ENCODE measurements at regions not wholly inside any gene's neighbourhood (a gene's known extent, or its start where the extent isn't known, plus 50 kb on each side); places are given as distances from the start of the nearest gene placed in this dataset.
"Not testable (repeated sequence)": the region's sequence is repeated elsewhere in the genome, so short reads cannot be mapped to it uniquely, and the experiment has no call there.

DNA sequence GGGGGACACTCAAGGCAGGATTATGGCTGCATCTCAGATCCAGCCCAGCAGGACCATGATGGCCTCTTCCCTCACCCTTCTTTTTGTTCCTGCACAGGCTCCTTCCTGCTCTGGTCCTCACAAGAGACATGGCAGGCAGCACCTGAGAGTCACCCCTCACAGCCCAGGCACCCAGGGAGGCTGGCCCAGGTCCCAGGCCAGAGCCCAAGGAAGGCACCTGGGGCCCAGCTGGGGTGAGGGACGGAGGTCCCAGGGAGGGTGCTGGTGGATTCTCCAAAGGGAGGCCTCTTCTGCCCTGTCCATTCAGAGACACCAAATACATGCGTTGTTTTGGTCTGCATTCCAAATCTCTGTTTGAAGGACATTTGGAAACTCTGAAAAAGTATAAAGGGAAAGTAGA lies 285.4 kb upstream of the HS6ST1 start:
- DNase-seq (ENCODE audit: low read depth in 4 of 4, low spot score in 3 of 4), result no peak

DNA sequence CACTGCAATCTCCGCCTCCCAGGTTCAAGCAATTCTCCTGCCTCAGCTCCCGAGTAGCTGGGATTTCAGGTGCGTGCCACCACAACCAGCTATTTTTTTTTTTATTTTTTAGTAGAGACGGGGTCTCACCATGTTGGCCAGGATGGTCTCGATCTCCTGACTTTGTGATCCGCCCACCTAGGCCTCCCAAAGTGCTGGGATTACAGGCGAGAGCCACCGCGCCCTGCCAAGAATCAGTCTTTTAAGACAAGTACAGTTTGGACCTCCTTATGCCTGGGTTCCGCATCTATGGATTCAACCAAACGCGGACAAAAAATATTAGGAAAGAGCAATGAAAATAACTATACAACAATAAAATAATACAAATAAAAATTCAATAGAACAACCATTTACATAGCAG lies 285.9 kb upstream of the HS6ST1 start:
- DNase-seq (ENCODE audit: low read depth in 4 of 4, low spot score in 3 of 4), result not testable (repeated sequence)

DNA sequence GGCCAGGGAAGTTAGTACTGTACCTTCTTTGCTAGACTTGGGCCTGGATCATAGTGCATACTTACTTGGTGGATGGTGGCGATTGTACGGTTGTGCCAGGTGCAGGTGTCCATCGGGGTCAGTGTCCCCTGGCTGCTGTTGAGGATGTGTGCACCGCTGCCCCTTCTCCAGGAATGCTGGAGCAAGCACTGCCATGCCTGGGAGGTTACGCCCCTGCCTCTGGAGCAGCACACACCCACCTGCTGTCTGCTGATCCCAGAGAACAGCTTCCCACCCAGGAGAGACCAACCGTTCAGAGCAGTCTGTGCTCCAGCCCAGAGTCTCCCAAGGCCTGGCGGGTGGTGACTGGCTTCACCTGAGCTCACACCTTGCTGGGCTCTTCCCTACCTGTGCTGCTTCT lies 286.8 kb upstream of the HS6ST1 start:
- no peak for DNase-seq (ENCODE audit: low read depth in 4 of 4, low spot score in 3 of 4)

DNA sequence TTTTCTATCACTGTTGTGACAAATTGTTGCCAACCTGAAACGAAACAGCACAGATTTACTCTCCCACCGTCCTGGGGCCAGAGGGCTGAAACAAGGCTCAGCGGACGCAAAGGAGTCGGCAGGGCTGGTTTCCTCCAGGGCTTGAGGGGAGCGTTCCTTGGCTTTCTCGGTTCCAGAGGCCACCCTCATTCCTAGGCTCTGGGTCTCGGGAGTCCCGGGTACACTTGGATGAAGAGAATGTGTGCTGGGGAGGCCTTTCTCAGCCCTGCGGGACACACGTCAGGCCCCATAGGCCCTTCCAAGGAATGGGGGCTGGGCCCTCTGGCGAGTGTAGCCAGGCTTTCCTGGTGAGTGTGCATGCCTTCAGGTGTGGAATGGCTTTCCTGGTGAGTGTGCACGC lies 287.3 kb upstream of the HS6ST1 start:
- no peak for DNase-seq (ENCODE audit: low read depth in 4 of 4, low spot score in 3 of 4)

DNA sequence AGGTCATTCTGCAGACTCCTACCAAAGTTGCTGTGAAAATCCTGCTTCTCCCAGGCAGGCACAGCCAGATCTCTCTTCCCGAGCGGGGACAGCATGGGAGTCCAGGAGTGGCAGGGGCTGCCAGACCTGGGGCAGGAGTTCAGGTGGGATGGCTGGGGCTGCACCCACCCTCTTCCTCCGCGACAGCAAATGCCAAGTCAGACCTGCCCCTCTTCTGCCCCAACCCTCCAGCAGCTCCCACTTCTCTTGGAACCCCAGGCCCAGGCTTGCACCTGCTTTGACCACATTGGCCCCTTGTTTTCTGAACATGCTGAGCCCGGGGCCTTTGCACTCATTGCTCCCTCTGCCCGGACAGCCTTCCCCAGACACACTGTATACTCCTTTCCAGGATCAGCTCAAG lies 288.2 kb upstream of the HS6ST1 start:
- no peak for DNase-seq (ENCODE audit: low read depth in 4 of 4, low spot score in 3 of 4)

DNA sequence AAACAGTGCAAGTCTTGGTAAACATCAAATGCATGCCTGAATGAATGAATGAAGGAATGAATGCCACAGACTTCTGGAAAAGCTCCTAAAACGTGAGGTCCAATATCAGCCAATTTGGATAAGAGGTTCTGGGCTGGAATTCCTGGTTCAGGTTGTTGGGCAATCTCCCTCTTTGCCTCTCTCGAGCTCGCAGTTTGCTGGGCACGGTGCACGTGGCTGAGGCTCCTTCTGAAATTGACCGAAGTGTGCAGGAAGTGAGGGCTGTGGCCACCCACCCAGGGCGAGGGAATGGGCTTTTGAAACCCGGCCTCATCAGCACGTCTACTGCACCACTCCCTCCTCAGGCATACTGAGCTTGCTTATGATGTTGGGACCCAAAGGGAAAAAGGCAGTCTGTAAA lies 288.8 kb upstream of the HS6ST1 start:
- DNase-seq (ENCODE audit: low read depth in 4 of 4, low spot score in 3 of 4), result no peak

DNA sequence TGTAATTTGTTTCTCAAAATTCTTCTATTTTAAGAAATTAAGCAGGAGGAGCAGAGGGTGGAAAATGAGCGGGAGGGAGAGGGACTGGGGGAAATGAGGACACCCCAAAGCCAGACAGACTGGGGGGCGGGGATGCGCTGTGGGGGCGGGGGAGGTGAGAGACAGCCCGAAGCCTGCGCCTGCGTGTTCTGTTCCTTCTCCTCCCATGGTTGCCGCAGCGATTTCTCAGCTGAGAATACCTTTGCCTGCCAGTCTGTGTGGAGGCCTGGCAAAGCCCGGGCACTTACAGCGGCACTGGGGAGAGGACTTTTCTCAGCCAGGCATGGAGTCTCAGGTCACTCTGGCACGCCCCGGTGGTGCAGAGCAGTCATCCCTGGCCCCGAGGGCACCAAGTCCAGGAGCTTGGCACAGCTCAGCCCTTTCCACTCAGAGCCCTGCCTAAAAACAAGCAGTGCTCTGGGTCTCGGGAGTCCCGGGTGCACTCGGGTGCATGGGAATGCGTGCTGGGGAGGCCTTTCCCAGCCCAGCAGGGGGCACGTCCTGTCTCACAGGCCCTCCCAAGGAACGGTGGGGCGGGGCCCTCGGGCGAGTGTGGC lies 289.3 kb upstream of the HS6ST1 start:
- DNase-seq (ENCODE audit: low read depth in 4 of 4, low spot score in 3 of 4), result no peak

DNA sequence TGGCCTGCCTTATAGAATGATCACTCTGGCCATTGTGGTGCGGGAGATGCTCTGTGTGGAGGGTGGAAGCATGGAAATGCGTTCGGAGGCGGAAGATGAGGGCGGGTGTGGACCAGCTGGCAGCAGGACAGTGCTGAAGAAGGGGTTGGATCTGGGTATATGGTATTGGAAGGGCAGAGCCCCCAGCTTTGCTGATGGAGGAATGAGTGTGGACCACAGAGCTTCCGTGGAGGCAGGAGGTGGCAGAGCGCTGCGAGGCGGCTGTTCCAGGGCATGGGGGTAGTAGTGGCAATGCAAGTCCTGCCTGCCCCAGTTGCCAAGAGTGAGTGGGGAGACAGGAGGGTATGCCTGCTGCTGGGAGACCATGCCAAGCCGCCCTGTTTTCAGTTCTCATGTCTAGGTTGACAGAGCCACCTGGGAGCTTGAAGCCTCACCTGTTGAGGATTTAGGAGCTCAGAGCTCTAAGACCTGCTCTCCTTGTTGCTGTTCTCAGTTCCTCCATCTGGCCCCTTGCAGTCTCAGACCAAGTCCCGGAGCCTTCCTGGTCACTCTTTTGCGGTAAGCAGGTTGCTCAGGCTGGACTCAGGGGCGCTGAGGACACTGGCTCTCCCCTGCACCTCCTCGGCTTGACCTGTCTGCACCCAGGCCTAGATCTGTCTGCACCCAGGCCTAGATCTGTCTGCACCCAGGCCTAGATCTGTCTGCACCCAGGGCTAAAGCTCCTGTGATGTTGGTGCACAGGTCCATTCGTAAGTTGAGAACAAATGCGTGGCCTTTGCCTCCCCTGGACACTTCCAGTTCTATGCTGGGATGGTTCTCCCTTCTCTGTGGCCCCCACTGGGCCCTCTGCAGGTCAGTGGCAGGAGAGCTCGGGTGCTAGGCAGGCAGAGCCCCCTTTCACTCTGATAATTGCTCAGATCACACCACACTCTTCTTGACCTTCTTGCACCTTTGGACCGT lies 290.5 kb upstream of the HS6ST1 start:
- no peak for DNase-seq (ENCODE audit: low read depth in 4 of 4, low spot score in 3 of 4)

DNA sequence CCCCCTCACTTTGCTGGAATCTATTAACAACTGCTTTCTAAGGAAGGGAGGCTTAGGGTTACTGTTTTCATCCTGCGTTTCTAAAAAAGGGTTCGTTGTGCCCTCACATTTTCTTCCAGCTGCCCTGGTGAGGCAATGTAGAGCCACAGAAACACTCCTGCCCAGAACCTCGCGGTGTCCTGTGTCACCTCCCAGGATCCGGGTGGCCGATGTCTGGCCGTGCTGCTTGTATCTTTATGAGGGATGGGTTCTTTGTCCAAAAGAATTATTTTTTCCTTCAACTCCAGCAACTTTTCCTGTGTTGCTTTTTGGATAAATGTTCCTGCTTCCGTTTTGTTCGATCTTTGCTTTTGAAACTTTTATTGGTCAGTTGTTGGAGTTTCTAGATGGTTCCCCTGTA lies 291.8 kb upstream of the HS6ST1 start:
- no peak for DNase-seq (ENCODE audit: low read depth in 4 of 4, low spot score in 3 of 4)

DNA sequence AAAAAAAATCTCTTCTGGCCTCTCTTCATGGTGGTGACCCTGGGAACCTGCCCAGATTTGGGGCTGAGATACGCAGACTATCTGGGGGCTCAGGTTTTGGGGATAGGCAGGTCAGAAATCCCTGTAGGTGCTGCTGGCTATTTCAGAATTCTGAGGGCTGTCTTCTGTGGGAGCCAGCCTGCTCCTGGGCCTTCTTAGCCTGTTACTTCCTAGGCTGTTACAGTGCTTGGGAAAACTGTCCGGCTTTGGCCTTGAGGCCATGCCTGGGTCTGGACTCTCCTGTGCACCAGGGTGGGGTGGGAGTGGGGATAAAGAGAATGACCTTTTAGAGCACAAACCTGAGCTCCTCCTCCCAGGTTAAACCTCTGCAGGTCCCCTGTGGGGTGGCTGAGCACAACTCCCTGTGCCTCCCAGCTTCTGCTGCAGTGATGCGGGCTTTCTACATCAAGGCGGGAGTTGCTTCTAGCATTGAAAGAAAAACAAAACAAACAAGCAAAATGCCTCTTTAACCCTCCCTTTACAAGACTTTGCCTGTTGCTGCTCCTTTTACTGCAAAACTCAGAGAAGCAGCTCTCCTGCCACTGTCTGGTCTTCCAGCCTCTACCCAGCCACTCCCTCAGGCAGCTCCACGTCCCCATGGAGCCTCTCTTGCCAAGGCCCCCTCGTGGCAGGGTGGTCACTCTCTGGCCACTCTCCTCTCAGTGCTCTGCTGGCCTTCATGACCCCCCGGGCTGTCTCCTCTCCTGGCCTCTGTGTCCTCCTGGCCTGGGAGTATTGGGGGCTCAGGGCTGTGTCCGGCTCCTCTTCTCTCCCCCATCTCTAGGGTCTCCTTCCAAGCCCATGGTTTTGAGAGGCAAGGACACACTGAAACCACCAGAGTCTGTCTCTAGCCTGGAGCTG lies 293.0 kb upstream of the HS6ST1 start:
- DNase-seq (ENCODE audit: low read depth in 4 of 4, low spot score in 3 of 4), result no peak

DNA sequence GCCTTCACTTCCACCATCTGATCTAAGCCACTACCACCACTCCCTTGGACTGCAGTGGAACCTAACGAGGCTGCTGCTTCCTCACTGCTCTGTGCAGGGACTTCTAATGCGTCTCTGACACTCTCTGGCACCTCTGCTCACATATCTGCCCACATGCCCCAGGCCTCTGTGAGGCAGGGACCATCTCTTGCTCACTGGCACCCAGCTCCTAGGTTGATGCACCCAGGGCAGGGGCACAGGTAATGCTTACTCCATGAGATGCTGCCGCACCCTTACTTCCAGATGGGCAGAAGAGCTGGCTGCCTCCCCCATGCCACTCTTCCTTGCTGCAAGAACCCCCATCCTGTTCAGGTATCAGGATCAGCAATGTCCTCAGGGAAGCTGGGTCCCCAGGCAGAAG lies 294.0 kb upstream of the HS6ST1 start:
- no peak for DNase-seq (ENCODE audit: low read depth in 4 of 4, low spot score in 3 of 4)

DNA sequence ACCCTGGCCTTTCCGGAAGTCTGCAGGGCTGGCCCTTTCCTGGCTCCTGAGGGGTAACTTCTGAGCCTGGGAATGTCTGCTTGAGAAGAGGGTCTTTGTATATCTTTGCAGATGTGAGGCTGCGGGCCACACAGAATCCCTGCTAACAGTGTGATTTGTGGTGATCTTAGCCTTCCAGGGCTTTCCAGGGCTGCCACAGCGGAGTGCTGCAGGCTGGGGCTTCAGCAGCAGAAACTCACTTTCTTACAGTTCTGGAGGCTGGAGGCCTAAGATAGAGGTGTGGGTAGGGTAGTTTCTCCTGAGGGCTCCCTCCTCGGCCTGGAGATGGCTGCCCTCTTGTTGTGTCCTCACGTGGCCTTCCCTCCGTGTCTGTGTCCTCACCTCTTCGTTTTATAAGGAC lies 294.7 kb upstream of the HS6ST1 start:
- DNase-seq (ENCODE audit: low read depth in 4 of 4, low spot score in 3 of 4), result no peak

DNA sequence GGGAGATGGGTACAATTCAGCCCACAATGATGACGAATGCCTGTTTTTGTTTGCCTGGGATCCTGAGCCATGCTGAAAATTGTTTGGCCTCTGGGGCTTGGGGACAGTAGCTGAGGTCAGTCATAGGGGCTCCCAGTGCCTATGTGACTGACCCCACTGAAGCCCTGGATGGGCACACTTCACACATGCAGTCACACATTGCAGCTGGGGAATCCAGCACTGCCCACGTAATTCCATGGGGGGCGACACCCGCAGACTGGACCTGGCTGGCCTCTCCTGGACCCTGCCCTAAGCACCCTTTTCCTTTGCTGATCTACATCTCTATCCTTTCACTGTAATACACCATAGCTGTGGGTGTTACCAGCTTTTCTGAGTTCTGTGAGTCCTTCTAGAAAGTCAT lies 295.2 kb upstream of the HS6ST1 start:
- DNase-seq (ENCODE audit: low read depth in 4 of 4, low spot score in 3 of 4), result no peak

DNA sequence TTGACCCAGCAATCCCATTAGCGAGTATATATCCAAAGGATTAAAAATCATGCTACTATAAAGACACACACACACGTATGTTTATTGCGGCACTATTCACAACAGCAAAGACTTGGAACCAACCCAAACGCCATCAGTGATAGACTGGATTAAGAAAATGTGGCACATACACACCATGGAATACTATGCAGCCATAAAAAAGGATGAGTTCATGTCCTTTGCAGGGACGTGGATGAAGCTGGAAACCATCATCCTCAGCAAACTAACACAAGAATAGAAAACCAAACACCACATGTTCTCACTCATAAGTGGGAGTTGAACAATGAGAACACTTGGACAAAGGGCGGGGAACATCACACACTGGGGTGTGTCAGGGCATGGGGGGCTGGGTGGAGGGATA lies 296.2 kb upstream of the HS6ST1 start:
- not testable (repeated sequence) for DNase-seq (ENCODE audit: low read depth in 4 of 4, low spot score in 3 of 4)

DNA sequence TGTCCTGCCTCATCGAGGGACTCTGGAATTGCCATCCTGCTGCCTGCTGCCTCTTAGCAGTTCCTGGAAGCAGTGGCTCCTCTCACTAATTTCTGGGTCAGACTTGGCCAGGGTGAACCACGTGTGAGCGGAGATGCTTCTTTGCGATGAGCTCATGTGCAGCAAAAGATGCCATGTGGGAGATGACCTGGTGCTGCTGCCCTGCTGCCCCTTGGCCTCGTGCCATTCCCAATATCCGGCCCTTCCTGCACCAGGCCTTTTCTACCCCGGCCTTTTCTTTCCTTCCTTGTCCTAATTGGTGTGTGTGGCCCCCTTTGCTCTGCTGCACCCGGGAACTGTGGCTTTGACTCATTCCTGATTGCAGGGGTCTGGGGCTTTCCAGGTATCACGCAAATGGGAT lies 296.9 kb upstream of the HS6ST1 start:
- no peak for DNase-seq (ENCODE audit: low read depth in 4 of 4, low spot score in 3 of 4)

DNA sequence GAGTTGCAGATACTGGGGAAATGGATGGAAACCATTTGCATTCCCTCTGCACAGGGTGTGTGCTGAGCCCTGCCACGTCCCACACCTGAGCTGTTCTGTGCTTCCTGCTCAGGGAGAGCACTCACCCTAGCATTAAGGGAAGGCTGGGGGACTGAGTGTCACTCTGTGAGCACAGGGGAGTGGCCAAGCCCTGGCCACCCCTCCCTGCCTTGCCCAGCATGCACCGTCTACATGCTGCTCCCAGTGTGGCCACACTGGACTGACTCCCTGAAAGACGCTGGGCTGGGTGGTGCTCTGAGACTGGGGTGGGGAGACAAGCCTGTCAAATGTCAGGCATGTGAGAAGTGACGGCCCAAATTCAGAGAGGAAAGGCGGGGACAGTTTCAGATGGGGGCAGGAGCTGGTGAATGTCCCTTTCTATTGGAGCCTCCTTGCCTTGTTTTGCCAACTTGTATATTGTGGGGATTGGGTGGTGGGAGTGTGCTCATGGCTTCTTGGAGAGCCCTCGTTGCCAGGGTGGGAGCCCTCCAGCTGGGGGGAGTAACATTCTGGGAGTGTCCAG lies 298.4 kb upstream of the HS6ST1 start:
- DNase-seq (ENCODE audit: low read depth in 4 of 4, low spot score in 3 of 4), result no peak

DNA sequence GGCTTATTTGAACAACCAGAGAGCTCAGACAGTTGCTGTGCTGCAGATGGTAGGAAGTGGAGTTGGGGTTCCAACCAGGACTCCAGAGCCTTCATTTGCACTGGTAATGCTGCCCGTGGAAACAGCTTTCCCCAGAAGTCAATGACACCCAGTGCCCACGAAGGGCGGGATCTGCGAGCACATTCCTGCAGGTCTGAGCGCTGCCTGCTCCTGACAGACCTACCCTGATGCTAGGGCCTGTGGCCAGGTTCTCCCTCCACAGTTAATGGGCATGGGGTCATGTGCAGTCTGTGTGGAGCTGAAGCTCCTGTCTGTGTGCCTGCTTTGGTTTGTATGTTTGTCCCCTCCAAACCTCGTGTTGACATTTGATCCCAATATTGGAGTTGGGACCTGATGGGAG lies 299.0 kb upstream of the HS6ST1 start:
- DNase-seq (ENCODE audit: low read depth in 4 of 4, low spot score in 3 of 4), result no peak

DNA sequence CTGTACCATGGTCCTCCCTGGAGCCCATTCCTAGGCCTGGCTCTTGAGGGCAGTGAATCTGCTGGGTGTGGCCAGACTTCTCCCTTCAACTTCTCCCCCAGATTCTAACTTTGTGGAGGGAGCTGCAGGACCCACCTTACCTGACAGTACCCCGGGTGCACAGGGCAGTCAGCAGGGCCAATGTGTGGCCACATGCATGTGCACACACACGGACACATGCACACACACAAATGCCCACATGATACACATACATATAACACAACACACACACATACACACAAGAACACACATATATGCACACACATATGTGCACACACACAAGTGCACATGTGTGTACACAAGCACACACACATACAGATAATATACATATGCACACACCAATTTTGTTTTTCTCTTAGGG lies 300.0 kb upstream of the HS6ST1 start:
- no peak for DNase-seq (ENCODE audit: low read depth in 4 of 4, low spot score in 3 of 4)

DNA sequence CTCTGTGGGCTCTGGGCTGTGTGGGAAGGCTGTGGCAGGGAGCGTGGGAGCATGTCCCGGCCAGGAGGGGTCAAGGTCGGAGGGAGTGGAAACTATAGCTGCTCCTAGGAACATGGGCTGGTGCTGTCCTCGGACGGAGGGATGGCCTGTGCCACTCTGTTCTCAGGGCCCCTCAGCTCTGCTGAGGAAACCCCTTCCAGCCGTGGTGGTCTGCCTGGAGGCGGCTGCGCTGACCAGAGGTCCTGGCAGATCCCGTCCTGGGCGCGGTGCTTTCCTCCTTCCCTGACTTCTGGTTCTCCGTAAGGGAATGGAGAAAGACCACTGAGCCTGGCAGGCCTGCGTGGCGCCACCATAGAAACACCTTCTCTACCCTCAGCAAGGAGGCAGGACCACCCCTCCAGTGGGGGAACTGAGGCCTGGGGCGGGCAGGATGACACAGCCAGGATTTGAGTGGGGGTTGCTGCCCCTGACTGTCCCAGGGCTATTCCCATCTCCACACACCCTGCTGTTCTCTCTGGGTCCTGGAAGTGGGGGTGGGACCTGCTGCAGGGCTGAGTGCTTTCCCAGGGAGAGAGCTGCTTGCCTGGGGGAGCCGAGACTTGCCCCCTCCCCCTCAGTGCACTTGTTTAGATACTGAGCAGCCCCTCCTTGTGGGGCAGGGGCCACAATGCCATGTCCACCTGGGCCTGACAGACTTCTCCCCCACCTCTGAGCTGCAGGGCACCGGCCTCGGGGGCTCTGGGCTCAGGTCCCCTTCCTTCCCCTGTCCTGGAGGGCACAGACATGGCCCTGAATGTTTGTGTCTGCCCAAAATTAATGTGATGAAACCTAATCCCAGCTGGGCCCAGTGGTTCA lies 301.0 kb upstream of the HS6ST1 start:
- DNase-seq (ENCODE audit: low read depth in 4 of 4, low spot score in 3 of 4), result no peak

DNA sequence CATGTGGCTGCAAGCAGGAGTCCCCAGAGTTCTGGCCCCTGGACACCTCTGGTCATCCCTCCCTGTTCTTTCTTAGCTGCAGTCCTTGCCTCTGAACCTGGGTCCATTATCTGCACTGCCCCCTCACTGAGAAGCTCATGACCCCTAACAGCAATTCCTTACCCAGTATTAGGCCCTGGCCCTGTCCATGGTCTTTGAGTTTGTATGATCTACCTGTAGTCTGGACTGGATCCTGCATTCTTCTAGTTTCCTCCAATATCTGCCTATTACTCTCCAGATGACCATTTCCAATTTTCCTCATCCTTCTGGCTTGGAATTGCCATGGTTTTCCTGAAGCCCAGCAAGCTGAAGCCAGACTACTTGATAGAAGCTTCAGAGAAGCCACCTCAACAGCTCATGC lies 302.4 kb upstream of the HS6ST1 start:
- no peak for DNase-seq (ENCODE audit: low read depth in 4 of 4, low spot score in 3 of 4)
